A549 (cell line): ENCODE measurements at regions not wholly inside any gene's neighbourhood (a gene's known extent, or its start where the extent isn't known, plus 50 kb on each side); places are given as distances from the start of the nearest gene placed in this dataset.

Source experiments
- CTCF ChIP-seq: fragments of >200 bp; sonication (Bioruptor Twin); formaldehyde crosslinking; IDR thresholded peaks from 3 replicates; pipeline ENCODE4 v1.5.1; 2016
- EP300 ChIP-seq, 2 experiments: fragments of >200 bp; sonication (Bioruptor Twin); formaldehyde crosslinking; IDR thresholded peaks; 2 replicates in 1 of 2; 3 replicates in 1 of 2; pipeline ENCODE4 v1.6.1; 2016 to 2017
- ESRRA ChIP-seq: fragments of 150-350 bp; IDR thresholded peaks from 2 replicates; pipeline ENCODE4 v1.6.1; 2014; ENCODE audit warnings: mild to moderate bottlenecking, low read length, borderline replicate concordance
- MAZ ChIP-seq: fragments of 150-350 bp; IDR thresholded peaks from 2 replicates; pipeline ENCODE4 v1.6.1; 2014; ENCODE audit warnings: antibody characterized with exemption, low read depth, low read length, borderline replicate concordance
- POLR2A ChIP-seq: IDR thresholded peaks from 2 replicates; pipeline ENCODE4 v1.6.1; 2012; ENCODE audit warnings: mild to moderate bottlenecking, low read length
- USF2 ChIP-seq: fragments of 450-650 bp; IDR thresholded peaks from 2 replicates; pipeline ENCODE4 v1.6.1; 2014; ENCODE audit warnings: antibody characterized with exemption

- TF ChIP-seq CTCF = no peak
- no peak for TF ChIP-seq MAZ
- no peak for TF ChIP-seq USF2
- TF ChIP-seq ESRRA = no peak
- no peak for TF ChIP-seq EP300 (IDR thresholded peaks at IDR 0.05)
- no peak for TF ChIP-seq POLR2A
These were observed 1250.6 kb upstream of the LRRTM3 start for GRCh38 chr10:65675236-65675635.
